ENCODE measurements at regions not wholly inside any gene's neighbourhood (a gene's known extent, or its start where the extent isn't known, plus 50 kb on each side); places are given as distances from the start of the nearest gene placed in this dataset.

- Histone ChIP-seq H3K36me3 (ENCODE audit: insufficient read depth, low read length) (no peaks in the 10 kb centered on the region), H3F3A (ENCODE audit: low read depth) (no peaks in the 10 kb centered on the region), H3K9me2 (replicated peaks; ENCODE audit: low read depth, low read length) (no peaks in the 10 kb centered on the region), H3K9ac (ENCODE audit: low read depth, low read length, poor library complexity, severe bottlenecking) (no peak overlapping the region), H3K79me2 (ENCODE audit: insufficient read depth, low read length) (no peaks in the 10 kb centered on the region), H3K9me3 (ENCODE audit: insufficient read depth, low read depth, low read length) (no peaks in the 10 kb centered on the region), H2AFZ (ENCODE audit: low read length) (no peak overlapping the region), H4K20me1 (ENCODE audit: insufficient read depth, low read length, poor library complexity, severe bottlenecking) (no peaks in the 10 kb centered on the region), H3K4me3 (ENCODE audit: low read length, poor library complexity, severe bottlenecking) (no peak overlapping the region), H3K4me2 (ENCODE audit: low read depth, low read length, poor library complexity, severe bottlenecking) (no peak overlapping the region), H3K4me1 (ENCODE audit: insufficient read depth, low read length, poor library complexity, severe bottlenecking) (no peaks in the 10 kb centered on the region), H3K27me3 (ENCODE audit: insufficient read depth, low read length, poor library complexity, severe bottlenecking) (no peaks in the 10 kb centered on the region)
- TF ChIP-seq EZH2phosphoT487 (IDR thresholded peaks at IDR 0.05; ENCODE audit: borderline replicate concordance) (no peak), CTCF (conservative IDR thresholded peaks at IDR 0.05; ENCODE audit: low read length) (peak; percentile 42)
Measured at GRCh38 chr2:142682528-142682927, 194.9 kb upstream of the KYNU start.

- no peak overlapping the region for H3K4me3 ChIP-seq (ENCODE audit: low read length, poor library complexity, severe bottlenecking)
- H2AFZ ChIP-seq (ENCODE audit: low read length), result no peak overlapping the region
- H3K9me2 ChIP-seq (replicated peaks; ENCODE audit: low read depth, low read length), result no peaks in the 10 kb centered on the region
- no peaks in the 10 kb centered on the region for H3K36me3 ChIP-seq (ENCODE audit: insufficient read depth, low read length)
- no peaks in the 10 kb centered on the region for H3K79me2 ChIP-seq (ENCODE audit: insufficient read depth, low read length)
- H3K9me3 ChIP-seq (ENCODE audit: insufficient read depth, low read depth, low read length), result no peaks in the 10 kb centered on the region
- H3K4me1 ChIP-seq (ENCODE audit: insufficient read depth, low read length, poor library complexity, severe bottlenecking), result no peaks in the 10 kb centered on the region
- no peaks in the 10 kb centered on the region for H3K27me3 ChIP-seq (ENCODE audit: insufficient read depth, low read length, poor library complexity, severe bottlenecking)
- H3K4me2 ChIP-seq (ENCODE audit: low read depth, low read length, poor library complexity, severe bottlenecking), result no peak overlapping the region
- no peaks in the 10 kb centered on the region for H4K20me1 ChIP-seq (ENCODE audit: insufficient read depth, low read length, poor library complexity, severe bottlenecking)
- H3F3A ChIP-seq (ENCODE audit: low read depth), result no peaks in the 10 kb centered on the region
- no peak for TF ChIP-seq EZH2phosphoT487 (IDR thresholded peaks at IDR 0.05; ENCODE audit: borderline replicate concordance)
- TF ChIP-seq CTCF (conservative IDR thresholded peaks at IDR 0.05; ENCODE audit: low read length), result no peak
- no peak overlapping the region for H3K9ac ChIP-seq (ENCODE audit: low read depth, low read length, poor library complexity, severe bottlenecking)
Measured at GRCh38 chr2:142681952-142682351, 195.5 kb upstream of the KYNU start.

- no peaks in the 10 kb centered on the region for H3K9me2 ChIP-seq (replicated peaks; ENCODE audit: low read depth, low read length)
- H3K4me1 ChIP-seq (ENCODE audit: insufficient read depth, low read length, poor library complexity, severe bottlenecking), result no peaks in the 10 kb centered on the region
- H3K9me3 ChIP-seq (ENCODE audit: insufficient read depth, low read depth, low read length), result no peaks in the 10 kb centered on the region
- H3K4me3 ChIP-seq (ENCODE audit: low read length, poor library complexity, severe bottlenecking), result no peak overlapping the region
- H3K27me3 ChIP-seq (ENCODE audit: insufficient read depth, low read length, poor library complexity, severe bottlenecking), result no peaks in the 10 kb centered on the region
- TF ChIP-seq CTCF (conservative IDR thresholded peaks at IDR 0.05; ENCODE audit: low read length) (no peak), EZH2phosphoT487 (IDR thresholded peaks at IDR 0.05; ENCODE audit: borderline replicate concordance) (no peak)
- no peak overlapping the region for H2AFZ ChIP-seq (ENCODE audit: low read length)
- no peaks in the 10 kb centered on the region for H3K36me3 ChIP-seq (ENCODE audit: insufficient read depth, low read length)
- H4K20me1 ChIP-seq (ENCODE audit: insufficient read depth, low read length, poor library complexity, severe bottlenecking), result no peaks in the 10 kb centered on the region
- H3K79me2 ChIP-seq (ENCODE audit: insufficient read depth, low read length), result no peaks in the 10 kb centered on the region
- H3K9ac ChIP-seq (ENCODE audit: low read depth, low read length, poor library complexity, severe bottlenecking), result no peak overlapping the region
- no peak overlapping the region for H3K4me2 ChIP-seq (ENCODE audit: low read depth, low read length, poor library complexity, severe bottlenecking)
- H3F3A ChIP-seq (ENCODE audit: low read depth), result no peaks in the 10 kb centered on the region
Measured at GRCh38 chr2:142678164-142678563, 199.3 kb upstream of the KYNU start.

All from Loucy (cell line).